ENCODE measurements at regions not wholly inside any gene's neighbourhood (a gene's known extent, or its start where the extent isn't known, plus 50 kb on each side); places are given as distances from the start of the nearest gene placed in this dataset.

- Histone ChIP-seq H3K4me1 (ENCODE audit: insufficient read depth, low read length) (no peaks in the 10 kb centered on the region), H3K36me3 (ENCODE audit: insufficient read depth, low read length) (no peaks in the 10 kb centered on the region), H3K9ac (ENCODE audit: low read depth, low read length) (no peak overlapping the region), H3K9me3 (ENCODE audit: insufficient read depth, low read depth, low read length) (no peaks in the 10 kb centered on the region), H3K27ac (ENCODE audit: low read depth, low read length) (no peak overlapping the region), H3K4me3 (ENCODE audit: low read length) (no peak overlapping the region), H3K27me3 (ENCODE audit: insufficient read depth, low read length) (no peaks in the 10 kb centered on the region)
Measured at GRCh38 chr16:86418981-86419380, 91.3 kb upstream of the FOXF1 start.

GRCh38 chr16:86419518-86419917, 90.8 kb upstream of the FOXF1 start:
- 91% methylated on average over 2 of the region's 2 CpGs for WGBS
- no peaks in the 10 kb centered on the region for H3K27me3 ChIP-seq (ENCODE audit: insufficient read depth, low read length)
- H3K4me1 ChIP-seq (ENCODE audit: insufficient read depth, low read length), result no peaks in the 10 kb centered on the region
- no peak overlapping the region for H3K27ac ChIP-seq (ENCODE audit: low read depth, low read length)
- no peaks in the 10 kb centered on the region for H3K9me3 ChIP-seq (ENCODE audit: insufficient read depth, low read depth, low read length)
- H3K9ac ChIP-seq (ENCODE audit: low read depth, low read length), result no peak overlapping the region
- no peak overlapping the region for H3K4me3 ChIP-seq (ENCODE audit: low read length)
- H3K36me3 ChIP-seq (ENCODE audit: insufficient read depth, low read length), result no peaks in the 10 kb centered on the region

GRCh38 chr16:86421995-86422394, 88.3 kb upstream of the FOXF1 start:
- no peaks in the 10 kb centered on the region for H3K36me3 ChIP-seq (ENCODE audit: insufficient read depth, low read length)
- no peaks in the 10 kb centered on the region for H3K27me3 ChIP-seq (ENCODE audit: insufficient read depth, low read length)
- WGBS, result 91% methylated on average over 5 of the region's 5 CpGs
- no peak overlapping the region for H3K9ac ChIP-seq (ENCODE audit: low read depth, low read length)
- H3K9me3 ChIP-seq (ENCODE audit: insufficient read depth, low read depth, low read length), result no peaks in the 10 kb centered on the region
- H3K27ac ChIP-seq (ENCODE audit: low read depth, low read length), result no peak overlapping the region
- no peak overlapping the region for H3K4me3 ChIP-seq (ENCODE audit: low read length)
- H3K4me1 ChIP-seq (ENCODE audit: insufficient read depth, low read length), result no peaks in the 10 kb centered on the region

- Histone ChIP-seq H3K4me1 (ENCODE audit: insufficient read depth, low read length) (no peaks in the 10 kb centered on the region), H3K9me3 (ENCODE audit: insufficient read depth, low read depth, low read length) (no peaks in the 10 kb centered on the region), H3K9ac (ENCODE audit: low read depth, low read length) (no peak overlapping the region), H3K27ac (ENCODE audit: low read depth, low read length) (no peak overlapping the region), H3K36me3 (ENCODE audit: insufficient read depth, low read length) (no peaks in the 10 kb centered on the region), H3K4me3 (ENCODE audit: low read length) (no peak overlapping the region), H3K27me3 (ENCODE audit: insufficient read depth, low read length) (no peaks in the 10 kb centered on the region)
- WGBS, result 85% methylated on average over 6 of the region's 10 CpGs
Measured at GRCh38 chr16:86424398-86424797, 85.9 kb upstream of the FOXF1 start.

GRCh38 chr16:86424985-86425384, 85.3 kb upstream of the FOXF1 start:
- H3K4me1 ChIP-seq (ENCODE audit: insufficient read depth, low read length), result no peaks in the 10 kb centered on the region
- H3K9me3 ChIP-seq (ENCODE audit: insufficient read depth, low read depth, low read length), result no peaks in the 10 kb centered on the region
- no peaks in the 10 kb centered on the region for H3K27me3 ChIP-seq (ENCODE audit: insufficient read depth, low read length)
- H3K9ac ChIP-seq (ENCODE audit: low read depth, low read length), result no peak overlapping the region
- H3K36me3 ChIP-seq (ENCODE audit: insufficient read depth, low read length), result no peaks in the 10 kb centered on the region
- no peak overlapping the region for H3K4me3 ChIP-seq (ENCODE audit: low read length)
- H3K27ac ChIP-seq (ENCODE audit: low read depth, low read length), result no peak overlapping the region
- WGBS, result 83% methylated on average over 9 of the region's 9 CpGs

GRCh38 chr16:86426063-86426642, 84.2 kb upstream of the FOXF1 start:
- H3K27me3 ChIP-seq (ENCODE audit: insufficient read depth, low read length), result no peaks in the 10 kb centered on the region
- H3K4me3 ChIP-seq (ENCODE audit: low read length), result no peak overlapping the region
- no peaks in the 10 kb centered on the region for H3K4me1 ChIP-seq (ENCODE audit: insufficient read depth, low read length)
- H3K27ac ChIP-seq (ENCODE audit: low read depth, low read length), result no peak overlapping the region
- no peaks in the 10 kb centered on the region for H3K9me3 ChIP-seq (ENCODE audit: insufficient read depth, low read depth, low read length)
- H3K36me3 ChIP-seq (ENCODE audit: insufficient read depth, low read length), result no peaks in the 10 kb centered on the region
- WGBS, result 84% methylated on average over 12 of the region's 12 CpGs
- no peak overlapping the region for H3K9ac ChIP-seq (ENCODE audit: low read depth, low read length)

- WGBS, result 84% methylated on average over 8 of the region's 8 CpGs
Measured at GRCh38 chr16:86427433-86427851, 82.9 kb upstream of the FOXF1 start.

GRCh38 chr16:86428729-86429517, 81.4 kb upstream of the FOXF1 start:
- no peak overlapping the region for H3K4me3 ChIP-seq (ENCODE audit: low read length)
- H3K27ac ChIP-seq (ENCODE audit: low read depth, low read length), result no peak overlapping the region
- H3K27me3 ChIP-seq (ENCODE audit: insufficient read depth, low read length), result peaks cover 5% of the 10 kb centered on the region; the same call in 1 of the 2 replicates
- H3K9me3 ChIP-seq (ENCODE audit: insufficient read depth, low read depth, low read length), result no peaks in the 10 kb centered on the region
- 94% methylated on average over 12 of the region's 12 CpGs for WGBS
- no peak overlapping the region for H3K9ac ChIP-seq (ENCODE audit: low read depth, low read length)
- H3K36me3 ChIP-seq (ENCODE audit: insufficient read depth, low read length), result no peaks in the 10 kb centered on the region
- H3K4me1 ChIP-seq (ENCODE audit: insufficient read depth, low read length), result no peaks in the 10 kb centered on the region

More at GRCh38 chr16:86427433-86427851, 82.9 kb upstream of the FOXF1 start:
- Histone ChIP-seq H3K9me3 (ENCODE audit: insufficient read depth, low read depth, low read length) (no peaks in the 10 kb centered on the region), H3K27ac (ENCODE audit: low read depth, low read length) (no peak overlapping the region), H3K4me1 (ENCODE audit: insufficient read depth, low read length) (no peaks in the 10 kb centered on the region), H3K4me3 (ENCODE audit: low read length) (no peak overlapping the region), H3K27me3 (ENCODE audit: insufficient read depth, low read length) (no peaks in the 10 kb centered on the region), H3K9ac (ENCODE audit: low read depth, low read length) (no peak overlapping the region), H3K36me3 (ENCODE audit: insufficient read depth, low read length) (no peaks in the 10 kb centered on the region)

GRCh38 chr16:86429663-86430062, 80.7 kb upstream of the FOXF1 start:
- H3K27me3 ChIP-seq (ENCODE audit: insufficient read depth, low read length), result peaks cover 5% of the 10 kb centered on the region; the same call in 1 of the 2 replicates
- no peak overlapping the region for H3K27ac ChIP-seq (ENCODE audit: low read depth, low read length)
- no peak overlapping the region for H3K9ac ChIP-seq (ENCODE audit: low read depth, low read length)
- no peaks in the 10 kb centered on the region for H3K36me3 ChIP-seq (ENCODE audit: insufficient read depth, low read length)
- no peak overlapping the region for H3K4me3 ChIP-seq (ENCODE audit: low read length)
- no peaks in the 10 kb centered on the region for H3K9me3 ChIP-seq (ENCODE audit: insufficient read depth, low read depth, low read length)
- no peaks in the 10 kb centered on the region for H3K4me1 ChIP-seq (ENCODE audit: insufficient read depth, low read length)
- 95% methylated on average over 13 of the region's 13 CpGs for WGBS

- 96% methylated on average over 4 of the region's 4 CpGs for WGBS
- Histone ChIP-seq H3K4me3 (ENCODE audit: low read length) (no peak overlapping the region), H3K9ac (ENCODE audit: low read depth, low read length) (no peak overlapping the region), H3K27me3 (ENCODE audit: insufficient read depth, low read length) (peaks cover 5% of the 10 kb centered on the region; the same call in 1 of the 2 replicates), H3K27ac (ENCODE audit: low read depth, low read length) (no peak overlapping the region), H3K36me3 (ENCODE audit: insufficient read depth, low read length) (no peaks in the 10 kb centered on the region), H3K4me1 (ENCODE audit: insufficient read depth, low read length) (no peaks in the 10 kb centered on the region), H3K9me3 (ENCODE audit: insufficient read depth, low read depth, low read length) (no peaks in the 10 kb centered on the region)
Measured at GRCh38 chr16:86430814-86431213, 79.5 kb upstream of the FOXF1 start.

GRCh38 chr16:86431540-86431939, 78.8 kb upstream of the FOXF1 start:
- Histone ChIP-seq H3K27me3 (ENCODE audit: insufficient read depth, low read length) (peaks cover 7% of the 10 kb centered on the region; the same call in 1 of the 2 replicates), H3K27ac (ENCODE audit: low read depth, low read length) (no peak overlapping the region)
- WGBS, result 83% methylated on average over 11 of the region's 11 CpGs

More at GRCh38 chr16:86431540-86431939, 78.8 kb upstream of the FOXF1 start:
- H3K4me3 ChIP-seq (ENCODE audit: low read length), result no peak overlapping the region
- no peaks in the 10 kb centered on the region for H3K4me1 ChIP-seq (ENCODE audit: insufficient read depth, low read length)
- H3K9ac ChIP-seq (ENCODE audit: low read depth, low read length), result no peak overlapping the region
- H3K36me3 ChIP-seq (ENCODE audit: insufficient read depth, low read length), result no peaks in the 10 kb centered on the region
- H3K9me3 ChIP-seq (ENCODE audit: insufficient read depth, low read depth, low read length), result no peaks in the 10 kb centered on the region

All from HUES64 (cell line).